ENCODE measurements at regions not wholly inside any gene's neighbourhood (a gene's known extent, or its start where the extent isn't known, plus 50 kb on each side); places are given as distances from the start of the nearest gene placed in this dataset.

DNA sequence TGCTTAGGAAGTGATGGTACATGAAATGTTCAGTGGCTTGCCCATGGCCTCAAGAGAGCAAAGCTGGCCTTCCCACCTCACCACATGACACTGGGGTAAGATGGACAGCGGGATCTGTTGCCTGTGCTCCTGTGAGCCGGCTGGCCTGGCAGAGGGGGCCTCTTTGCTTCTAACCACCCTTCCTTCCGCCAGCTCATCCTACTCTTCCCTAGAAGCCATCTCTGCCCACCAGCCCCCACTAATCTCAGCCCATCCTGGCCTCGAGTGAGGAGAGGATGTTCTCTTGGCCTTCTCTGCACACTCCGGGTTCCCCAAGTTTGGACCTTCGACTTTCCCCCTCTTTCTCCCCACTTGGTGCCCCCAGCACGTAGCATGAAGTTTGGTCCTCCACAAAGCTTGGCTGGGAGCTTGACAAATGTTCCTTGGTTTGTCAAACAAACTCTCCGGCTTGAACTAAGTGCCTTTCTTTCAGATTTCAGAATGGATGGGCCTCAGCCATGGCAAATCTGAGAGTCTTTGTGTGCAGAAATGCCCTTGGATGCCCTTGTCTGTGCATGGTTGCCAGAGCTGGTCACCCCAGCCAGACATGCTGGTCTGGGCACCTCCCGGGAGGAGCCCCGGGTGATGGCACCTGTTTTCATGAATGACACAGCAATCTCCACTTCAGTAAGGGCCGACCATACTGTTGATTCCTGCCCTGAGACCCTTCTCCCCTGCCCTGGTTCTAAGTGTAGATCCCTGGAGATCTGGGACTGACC lies 145.5 kb downstream of the URI1 start:
- H3K4me3 Mint-ChIP-seq = no peak overlapping the region
- no peaks in the 10 kb centered on the region for H3K27me3 Mint-ChIP-seq
- no peaks in the 10 kb centered on the region for H3K9me3 Mint-ChIP-seq
- no peaks in the 10 kb centered on the region for H3K36me3 Mint-ChIP-seq (ENCODE audit: low read depth)
- peaks cover 6% of the 10 kb centered on the region for H3K4me1 Mint-ChIP-seq
- ChIA-PET POLR2A (interaction anchor here (0.5 kb wide), 1 partner anchor 16 kb away, joined by 3 read pairs; no protein-coding TSS in a partner anchor), CTCF (no interaction called here)
- DNase-seq = no peak
- no peak overlapping the region for H3K27ac Mint-ChIP-seq

DNA sequence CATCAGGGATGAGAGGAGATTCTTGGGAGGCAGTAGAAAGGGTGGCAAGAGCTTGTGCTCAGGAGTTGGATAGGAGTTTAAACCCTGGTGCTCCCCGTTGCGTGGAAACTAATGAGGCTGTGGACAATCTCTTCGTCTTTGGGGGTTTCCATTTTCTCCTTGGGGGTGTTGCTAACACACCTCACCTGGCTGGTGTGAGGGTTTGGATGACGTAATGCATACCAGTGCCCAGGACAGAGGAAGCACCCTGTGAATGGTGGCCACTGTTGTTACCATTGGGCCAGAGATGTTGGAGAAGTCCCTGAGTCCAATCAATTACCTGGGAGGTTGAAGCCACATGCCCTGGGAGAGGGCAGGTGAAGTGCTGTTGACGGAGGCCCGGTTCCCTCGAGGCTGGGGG lies 146.5 kb downstream of the URI1 start:
- Mint-ChIP-seq H3K4me1 (peaks cover 6% of the 10 kb centered on the region), H3K4me3 (no peak overlapping the region), H3K9me3 (no peaks in the 10 kb centered on the region), H3K27ac (no peak overlapping the region), H3K36me3 (ENCODE audit: low read depth) (no peaks in the 10 kb centered on the region), H3K27me3 (no peaks in the 10 kb centered on the region)
- POLR2A ChIA-PET = no interaction called here
- DNase-seq = no peak
- CTCF ChIA-PET = no interaction called here

DNA sequence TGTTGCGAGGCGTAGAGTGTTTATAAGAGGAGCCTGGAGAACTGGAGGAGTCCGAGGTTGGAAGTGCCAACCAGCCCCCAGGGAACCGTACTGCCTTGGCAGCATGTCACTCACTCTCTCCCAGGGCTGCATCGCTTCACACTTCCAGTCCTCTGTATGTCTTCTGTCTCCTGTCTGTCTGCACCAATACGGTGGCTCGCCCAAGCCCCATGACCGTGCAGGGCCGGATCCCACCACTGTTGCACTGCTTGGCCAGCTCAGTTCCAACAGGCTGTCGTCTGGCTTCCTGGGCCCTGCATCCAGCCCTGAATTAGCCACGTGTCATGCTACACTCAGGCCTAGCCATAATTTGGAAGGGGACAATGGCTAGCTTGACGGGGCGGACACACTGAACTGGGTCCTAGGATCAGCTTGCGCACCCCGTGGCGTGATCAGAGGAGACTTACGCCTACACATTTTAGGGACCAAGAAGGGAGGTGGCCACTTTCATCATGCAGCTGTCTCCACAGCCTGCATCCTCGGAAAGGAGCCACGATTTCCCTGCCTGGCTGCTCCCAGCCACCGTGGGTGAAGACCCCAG lies 147.1 kb downstream of the URI1 start:
- Mint-ChIP-seq H3K36me3 (ENCODE audit: low read depth) (no peaks in the 10 kb centered on the region), H3K9me3 (no peaks in the 10 kb centered on the region)

DNA sequence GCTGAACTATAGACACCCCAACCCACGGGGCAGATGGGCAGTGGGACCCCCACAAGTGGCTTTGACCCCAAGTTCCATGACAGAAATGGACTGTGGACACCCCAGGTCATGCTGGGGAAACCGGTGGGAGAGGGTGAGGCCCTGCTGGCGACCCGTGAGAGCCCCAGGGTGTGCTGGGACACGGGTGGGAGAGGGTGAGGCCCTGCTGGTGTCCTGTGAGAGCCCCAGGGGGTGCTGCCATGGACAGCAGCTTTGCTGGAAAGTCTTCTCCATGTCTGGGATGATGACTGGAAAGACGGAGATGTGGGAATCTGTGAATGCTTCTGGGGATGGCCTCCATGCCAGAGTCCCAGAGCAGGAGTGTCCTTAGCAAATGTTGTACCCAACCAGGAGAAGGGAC lies 148.4 kb downstream of the URI1 start:
- no peaks in the 10 kb centered on the region for H3K36me3 Mint-ChIP-seq (ENCODE audit: low read depth)
- H3K27me3 Mint-ChIP-seq = no peaks in the 10 kb centered on the region
- ChIA-PET CTCF (no interaction called here), POLR2A (no interaction called here)
- no peak overlapping the region for H3K4me3 Mint-ChIP-seq
- no peak overlapping the region for H3K27ac Mint-ChIP-seq
- no peak for DNase-seq
- no peaks in the 10 kb centered on the region for H3K9me3 Mint-ChIP-seq
- peaks cover 2% of the 10 kb centered on the region for H3K4me1 Mint-ChIP-seq

More for the DNA sequence above, 147.1 kb downstream of the URI1 start:
- CTCF ChIA-PET = no interaction called here
- no peak overlapping the region for H3K4me3 Mint-ChIP-seq
- H3K4me1 Mint-ChIP-seq = peaks cover 6% of the 10 kb centered on the region
- no peaks in the 10 kb centered on the region for H3K27me3 Mint-ChIP-seq
- POLR2A ChIA-PET = interaction anchor here (0.6 kb wide), 1 partner anchor 148 kb away, joined by 3 read pairs; no protein-coding TSS in a partner anchor
- no peak overlapping the region for H3K27ac Mint-ChIP-seq
- DNase-seq = no peak

DNA sequence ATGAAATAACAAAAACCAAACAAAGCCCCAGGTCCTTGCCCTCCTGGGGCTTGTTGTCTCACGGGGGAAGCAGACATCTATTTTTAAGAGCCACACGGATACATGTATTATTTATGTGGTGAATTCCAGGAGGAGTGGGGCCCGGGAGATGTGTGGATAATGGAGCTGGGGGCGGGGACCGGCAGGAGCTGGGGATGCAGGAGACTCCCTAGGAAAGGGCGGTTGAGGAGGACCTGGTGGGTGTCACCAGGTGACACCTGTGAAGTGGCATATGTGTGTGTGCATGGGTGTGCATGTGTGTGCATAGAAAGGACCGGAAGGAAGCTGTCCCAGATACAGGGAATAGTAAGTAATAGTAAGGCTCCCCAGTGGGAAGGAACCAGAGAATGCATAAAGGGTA lies 148.9 kb downstream of the URI1 start:
- ChIA-PET CTCF (no interaction called here), POLR2A (no interaction called here)
- H3K4me1 Mint-ChIP-seq = no peaks in the 10 kb centered on the region
- no peak overlapping the region for H3K4me3 Mint-ChIP-seq
- H3K27me3 Mint-ChIP-seq = no peaks in the 10 kb centered on the region
- no peaks in the 10 kb centered on the region for H3K9me3 Mint-ChIP-seq
- H3K27ac Mint-ChIP-seq = no peak overlapping the region
- no peak for DNase-seq
- H3K36me3 Mint-ChIP-seq (ENCODE audit: low read depth) = no peaks in the 10 kb centered on the region

DNA sequence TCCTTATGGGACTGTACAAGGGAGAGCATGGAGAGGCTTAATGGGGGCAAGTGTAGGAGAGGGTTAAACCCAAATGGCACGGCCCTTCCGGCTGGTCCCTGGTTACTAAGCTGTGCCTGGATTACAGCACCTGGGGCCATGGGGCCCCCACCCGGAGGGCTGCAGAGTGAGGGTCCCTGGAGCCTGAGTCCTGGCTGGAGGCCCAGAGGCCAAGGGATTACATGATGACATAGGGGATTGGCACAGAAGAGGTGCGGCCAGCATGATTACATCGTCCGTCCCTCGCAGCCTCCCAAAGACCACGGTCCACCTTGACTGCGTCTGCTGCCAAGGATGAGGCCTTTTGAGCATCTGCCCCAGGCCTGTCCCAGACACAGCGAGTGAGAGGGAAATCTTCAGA lies 149.4 kb downstream of the URI1 start:
- Mint-ChIP-seq H3K27ac (no peak overlapping the region), H3K4me1 (no peaks in the 10 kb centered on the region), H3K9me3 (no peaks in the 10 kb centered on the region), H3K4me3 (no peak overlapping the region), H3K27me3 (no peaks in the 10 kb centered on the region), H3K36me3 (ENCODE audit: low read depth) (no peaks in the 10 kb centered on the region)
- CTCF ChIA-PET = no interaction called here
- POLR2A ChIA-PET = no interaction called here
- DNase-seq = no peak

DNA sequence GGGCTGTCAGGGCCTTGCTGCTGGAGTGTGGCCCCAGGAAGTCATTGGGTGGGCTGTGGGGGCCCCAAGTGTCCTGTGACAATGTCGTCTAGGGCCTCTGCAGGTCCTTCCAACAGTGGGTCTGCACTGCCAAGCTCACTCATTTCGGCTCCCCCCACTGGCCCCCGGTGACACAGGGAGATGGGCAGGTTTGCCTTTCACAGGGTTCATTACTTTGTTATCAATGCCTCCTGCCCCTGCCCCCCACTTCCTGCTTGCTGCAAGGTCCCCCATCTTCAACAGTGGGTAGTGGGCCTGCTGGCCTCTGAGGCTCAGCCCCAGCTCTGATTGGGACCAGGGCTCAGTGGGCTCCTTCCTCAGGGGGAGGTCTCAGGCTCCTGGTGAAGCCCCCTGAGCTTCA lies 149.8 kb downstream of the URI1 start:
- DNase-seq = no peak
- H3K9me3 Mint-ChIP-seq = no peaks in the 10 kb centered on the region
- H3K4me1 Mint-ChIP-seq = no peaks in the 10 kb centered on the region
- H3K27me3 Mint-ChIP-seq = no peaks in the 10 kb centered on the region
- H3K4me3 Mint-ChIP-seq = no peak overlapping the region
- POLR2A ChIA-PET = no interaction called here
- no peaks in the 10 kb centered on the region for H3K36me3 Mint-ChIP-seq (ENCODE audit: low read depth)
- no peak overlapping the region for H3K27ac Mint-ChIP-seq
- CTCF ChIA-PET = no interaction called here

DNA sequence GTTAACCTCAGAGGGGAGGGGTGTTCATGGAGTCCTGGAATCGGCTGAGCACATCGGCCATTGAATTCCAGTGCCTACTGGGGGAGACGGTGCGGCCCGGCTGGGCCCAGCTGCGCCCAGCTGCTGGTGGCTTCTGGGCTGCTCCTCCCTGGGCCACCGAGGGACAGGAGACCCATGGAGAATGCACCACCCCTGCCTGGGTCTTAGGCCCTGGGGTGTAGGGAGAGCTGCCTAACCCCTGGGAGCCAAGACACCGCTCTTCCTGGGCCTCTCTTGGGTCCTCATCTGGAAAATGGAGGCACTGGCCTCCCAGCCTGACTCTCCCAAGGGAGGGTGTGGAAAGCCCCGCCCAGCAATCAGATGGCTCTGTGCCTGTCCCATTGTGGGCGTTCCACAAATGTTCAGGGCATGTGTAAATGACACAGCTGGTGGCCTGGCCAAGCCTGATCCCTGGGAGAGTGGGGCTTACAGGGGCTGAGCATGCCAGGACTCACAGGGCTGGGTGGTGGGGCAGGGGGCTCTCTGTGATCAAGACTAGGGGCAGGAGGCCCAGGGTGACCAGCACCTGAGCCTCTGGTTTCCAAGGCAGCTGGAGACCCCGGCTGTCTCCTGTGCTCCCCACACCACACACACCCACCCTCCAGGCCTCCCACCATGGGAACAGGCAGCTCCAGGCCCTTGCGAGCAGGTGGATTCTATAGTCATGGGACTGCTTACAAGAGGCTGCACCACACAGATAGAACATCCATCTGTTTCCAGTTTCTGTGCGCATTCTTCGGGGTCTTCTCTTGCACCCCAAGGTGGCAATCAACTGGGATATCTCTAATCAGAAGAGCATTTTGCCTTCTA lies 150.9 kb downstream of the URI1 start:
- no peaks in the 10 kb centered on the region for H3K4me1 Mint-ChIP-seq

DNA sequence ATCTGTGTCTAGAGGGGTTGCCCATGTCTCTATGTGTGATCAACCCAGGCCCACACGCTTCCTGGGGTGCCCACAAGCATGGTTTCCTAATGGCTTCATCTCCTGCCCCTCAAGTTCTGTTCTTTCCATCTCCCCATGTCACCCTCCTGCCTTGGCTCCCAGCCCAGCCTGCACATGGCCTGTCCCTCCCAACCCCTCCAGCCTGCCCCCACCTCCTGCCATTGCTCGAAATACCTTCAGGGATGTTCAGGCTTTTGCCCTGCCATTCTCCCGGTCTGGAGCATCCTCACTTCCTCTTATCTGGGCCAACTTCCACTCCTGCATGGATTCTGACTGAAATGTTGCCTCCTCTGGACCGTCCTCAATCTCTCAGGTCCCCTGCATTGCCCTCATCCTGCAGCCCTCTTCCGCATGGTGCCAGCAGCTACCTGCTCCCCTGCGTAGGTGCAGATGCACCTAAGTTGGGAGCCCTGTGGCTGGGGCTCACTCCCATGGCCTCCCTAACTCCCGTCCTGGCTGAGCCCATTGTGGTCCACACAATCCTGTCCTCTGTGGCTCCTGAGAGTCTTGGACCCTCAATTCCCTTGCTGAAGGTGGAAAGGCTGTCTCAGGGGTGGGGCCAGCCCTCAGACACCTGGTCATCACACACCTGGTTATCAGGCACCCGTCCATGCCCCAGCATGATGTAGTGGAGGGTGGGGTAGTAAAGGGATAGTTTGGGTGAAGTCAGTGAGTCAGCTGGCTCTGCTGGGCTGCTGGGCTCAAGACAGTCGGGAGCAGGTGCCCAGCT lies 152.1 kb downstream of the URI1 start:
- ChIA-PET CTCF (no interaction called here), POLR2A (no interaction called here)
- H3K27me3 Mint-ChIP-seq = no peaks in the 10 kb centered on the region
- H3K9me3 Mint-ChIP-seq = no peaks in the 10 kb centered on the region
- DNase-seq = no peak
- H3K4me3 Mint-ChIP-seq = no peak overlapping the region
- H3K27ac Mint-ChIP-seq = no peak overlapping the region
- no peaks in the 10 kb centered on the region for H3K4me1 Mint-ChIP-seq
- no peaks in the 10 kb centered on the region for H3K36me3 Mint-ChIP-seq (ENCODE audit: low read depth)

More for the DNA sequence above, 150.9 kb downstream of the URI1 start:
- no peak overlapping the region for H3K27ac Mint-ChIP-seq
- H3K36me3 Mint-ChIP-seq (ENCODE audit: low read depth) = no peaks in the 10 kb centered on the region
- DNase-seq = no peak
- H3K4me3 Mint-ChIP-seq = no peak overlapping the region
- no peaks in the 10 kb centered on the region for H3K27me3 Mint-ChIP-seq
- CTCF ChIA-PET = no interaction called here
- no peaks in the 10 kb centered on the region for H3K9me3 Mint-ChIP-seq
- POLR2A ChIA-PET = no interaction called here

DNA sequence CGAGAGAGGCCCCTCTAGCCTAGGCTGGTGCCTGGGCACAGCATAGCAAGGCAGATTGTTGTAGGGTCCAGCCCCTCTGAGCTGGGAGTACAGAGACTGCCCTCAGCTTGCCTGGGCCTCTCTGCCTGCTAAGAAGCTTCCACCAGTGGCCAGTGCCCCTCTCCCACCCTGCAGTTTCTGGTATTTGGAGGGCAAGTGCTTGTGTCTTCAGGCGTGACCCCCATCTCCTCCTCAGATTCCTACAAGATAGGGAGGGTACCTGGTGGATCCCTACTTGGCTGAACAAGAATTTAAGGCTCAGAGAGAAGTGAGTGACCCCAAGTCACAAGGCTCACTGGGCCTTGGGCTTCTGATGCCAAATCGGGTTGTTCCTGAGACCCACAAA lies 152.7 kb downstream of the URI1 start:
- no peaks in the 10 kb centered on the region for H3K9me3 Mint-ChIP-seq
- no peak for DNase-seq
- CTCF ChIA-PET = no interaction called here
- H3K36me3 Mint-ChIP-seq (ENCODE audit: low read depth) = no peaks in the 10 kb centered on the region
- no peaks in the 10 kb centered on the region for H3K4me1 Mint-ChIP-seq
- no peak overlapping the region for H3K27ac Mint-ChIP-seq
- POLR2A ChIA-PET = no interaction called here
- H3K4me3 Mint-ChIP-seq = no peak overlapping the region
- no peaks in the 10 kb centered on the region for H3K27me3 Mint-ChIP-seq

DNA sequence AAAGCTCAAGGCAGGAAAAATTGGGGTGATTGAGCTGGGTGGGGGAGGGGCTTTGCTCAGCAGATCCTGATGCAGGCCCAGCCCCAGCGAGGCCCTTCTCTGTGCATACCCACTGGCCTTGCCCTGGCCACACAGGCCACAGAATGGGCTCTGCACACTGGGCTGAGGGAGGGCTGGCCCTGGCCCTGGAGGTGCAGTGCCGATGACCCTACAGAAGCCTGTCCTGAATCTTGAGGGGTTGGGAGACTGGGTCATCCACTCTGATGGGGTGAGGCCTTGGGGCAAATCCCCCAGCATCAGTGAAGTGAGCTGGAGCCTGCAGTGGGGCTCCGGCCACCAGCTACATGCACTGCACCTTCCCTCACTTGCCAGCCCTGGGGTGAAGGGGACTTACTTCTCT lies 153.1 kb downstream of the URI1 start:
- no peaks in the 10 kb centered on the region for H3K36me3 Mint-ChIP-seq (ENCODE audit: low read depth)
- H3K4me1 Mint-ChIP-seq = no peaks in the 10 kb centered on the region
- no peak overlapping the region for H3K27ac Mint-ChIP-seq

DNA sequence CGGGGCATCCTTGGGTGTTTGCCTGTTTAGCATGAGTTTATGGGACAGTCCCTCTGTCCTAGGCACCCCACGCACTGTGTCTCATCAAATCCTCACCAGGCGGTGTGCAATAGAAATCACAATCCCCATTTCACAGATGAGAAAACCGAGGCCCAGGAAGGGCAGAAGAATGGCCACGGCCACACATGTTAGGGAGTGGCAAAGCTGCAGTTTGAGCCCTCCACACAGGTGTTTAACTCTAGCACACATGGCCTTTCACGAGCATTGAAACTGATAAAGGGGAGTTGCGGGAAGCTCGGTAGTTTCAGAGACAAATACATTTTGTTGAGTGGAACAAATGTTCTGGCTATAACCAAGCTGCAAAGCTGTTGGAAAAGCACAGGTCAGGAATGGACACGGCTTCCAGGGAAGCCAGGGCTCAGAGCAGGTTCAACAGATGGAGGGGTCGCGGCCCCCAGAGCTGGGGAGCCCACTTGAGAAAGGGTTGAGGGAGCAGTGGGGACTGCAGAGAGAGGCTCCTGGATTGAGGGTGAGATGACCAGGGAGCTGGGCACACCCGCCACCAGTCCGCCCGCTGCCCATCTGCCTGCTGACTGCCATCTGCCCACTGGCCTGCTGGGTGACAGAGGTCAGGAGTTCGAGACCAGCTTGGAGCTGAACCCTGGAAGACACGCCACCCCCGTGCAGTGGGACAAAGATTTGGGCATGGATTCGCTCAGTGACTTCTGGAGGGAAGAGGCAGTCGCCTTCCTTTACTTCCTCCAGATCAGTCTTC lies 154.7 kb downstream of the URI1 start:
- H3K4me3 Mint-ChIP-seq = no peak overlapping the region
- no peaks in the 10 kb centered on the region for H3K4me1 Mint-ChIP-seq
- ChIA-PET POLR2A (no interaction called here), CTCF (no interaction called here)
- H3K36me3 Mint-ChIP-seq (ENCODE audit: low read depth) = no peaks in the 10 kb centered on the region
- H3K9me3 Mint-ChIP-seq = no peaks in the 10 kb centered on the region
- no peak overlapping the region for H3K27ac Mint-ChIP-seq
- DNase-seq = no peak
- no peaks in the 10 kb centered on the region for H3K27me3 Mint-ChIP-seq

More for the DNA sequence above, 153.1 kb downstream of the URI1 start:
- POLR2A ChIA-PET = no interaction called here
- Mint-ChIP-seq H3K4me3 (no peak overlapping the region), H3K27me3 (no peaks in the 10 kb centered on the region), H3K9me3 (no peaks in the 10 kb centered on the region)
- CTCF ChIA-PET = no interaction called here
- DNase-seq = no peak
